Dendritic cell treated with granulocyte-macrophage colony-stimulating factor and Interleukin-4, amounts not matched to agents 40 ng/mL and 50 ng/mL, for 4 days (primary cell): ENCODE measurements at regions not wholly inside any gene's neighbourhood (a gene's known extent, or its start where the extent isn't known, plus 50 kb on each side); places are given as distances from the start of the nearest gene placed in this dataset.

Experiments
- H3K27ac Mint-ChIP-seq: one replicate; pipeline ENCODE4 v1.8.0; 2022; ENCODE audit warnings: mild to moderate bottlenecking, mixed read lengths
- H3K27me3 Mint-ChIP-seq: one replicate; pipeline ENCODE4 v1.8.0; 2022; ENCODE audit warnings: mild to moderate bottlenecking, mixed read lengths
- H3K36me3 Mint-ChIP-seq: one replicate; pipeline ENCODE4 v1.8.0; 2022; ENCODE audit warnings: low read depth, mixed read lengths
- H3K4me1 Mint-ChIP-seq: one replicate; pipeline ENCODE4 v1.8.0; 2022; ENCODE audit warnings: low read depth, mixed read lengths
- H3K4me3 Mint-ChIP-seq: one replicate; pipeline ENCODE4 v1.8.0; 2022; ENCODE audit warnings: mild to moderate bottlenecking, moderate library complexity, mixed read lengths
- H3K9me3 Mint-ChIP-seq: one replicate; pipeline ENCODE4 v1.8.0; 2022; ENCODE audit warnings: mixed read lengths
- intact Hi-C: fragments of 100-400 bp; cut with micrococcal nuclease; formaldehyde crosslinking; loops from one replicate; pipeline ENCODE4 v1.15.0; 2022

- Mint-ChIP-seq H3K36me3 (no peaks in the 10 kb centered on the region), H3K4me3 (no peak overlapping the region), H3K27me3 (no peaks in the 10 kb centered on the region), H3K9me3 (no peaks in the 10 kb centered on the region), H3K27ac (no peak overlapping the region), H3K4me1 (no peaks in the 10 kb centered on the region)
- intact Hi-C loops: no loop called here
Measured at GRCh38 chr22:48310289-48310688, 1517.4 kb downstream of the BRD1 start.

- Mint-ChIP-seq H3K27ac (no peak overlapping the region), H3K9me3 (no peaks in the 10 kb centered on the region), H3K27me3 (no peaks in the 10 kb centered on the region), H3K4me1 (no peaks in the 10 kb centered on the region), H3K4me3 (no peak overlapping the region), H3K36me3 (no peaks in the 10 kb centered on the region)
- intact Hi-C loops: no loop called here
Measured at GRCh38 chr22:48309836-48310235, 1517.8 kb downstream of the BRD1 start.

GRCh38 chr22:48309115-48309705 lies 1518.5 kb downstream of the BRD1 start:
- no peaks in the 10 kb centered on the region for H3K9me3 Mint-ChIP-seq
- H3K27ac Mint-ChIP-seq: no peak overlapping the region
- no peaks in the 10 kb centered on the region for H3K27me3 Mint-ChIP-seq
- H3K4me1 Mint-ChIP-seq: no peaks in the 10 kb centered on the region
- H3K36me3 Mint-ChIP-seq: no peaks in the 10 kb centered on the region
- intact Hi-C loops: no loop called here
- no peak overlapping the region for H3K4me3 Mint-ChIP-seq

- Mint-ChIP-seq H3K27ac (no peak overlapping the region), H3K27me3 (no peaks in the 10 kb centered on the region), H3K36me3 (no peaks in the 10 kb centered on the region), H3K4me1 (no peaks in the 10 kb centered on the region), H3K9me3 (no peaks in the 10 kb centered on the region), H3K4me3 (no peak overlapping the region)
- intact Hi-C loops: no loop called here
Measured at GRCh38 chr22:48307931-48308330, 1519.7 kb downstream of the BRD1 start.

- Mint-ChIP-seq H3K9me3 (no peaks in the 10 kb centered on the region), H3K27me3 (no peaks in the 10 kb centered on the region), H3K4me1 (no peaks in the 10 kb centered on the region), H3K36me3 (no peaks in the 10 kb centered on the region), H3K4me3 (no peak overlapping the region), H3K27ac (no peak overlapping the region)
- intact Hi-C loops: no loop called here
Measured at GRCh38 chr22:48306785-48307510, 1520.7 kb downstream of the BRD1 start.

GRCh38 chr22:48306284-48306683 lies 1521.4 kb downstream of the BRD1 start:
- intact Hi-C loops: no loop called here
- H3K27me3 Mint-ChIP-seq: no peaks in the 10 kb centered on the region
- H3K4me3 Mint-ChIP-seq: no peak overlapping the region
- no peaks in the 10 kb centered on the region for H3K9me3 Mint-ChIP-seq
- H3K4me1 Mint-ChIP-seq: no peaks in the 10 kb centered on the region
- H3K36me3 Mint-ChIP-seq: no peaks in the 10 kb centered on the region
- H3K27ac Mint-ChIP-seq: no peak overlapping the region

- Mint-ChIP-seq H3K4me3 (no peak overlapping the region), H3K9me3 (no peaks in the 10 kb centered on the region), H3K36me3 (no peaks in the 10 kb centered on the region), H3K27me3 (no peaks in the 10 kb centered on the region), H3K4me1 (no peaks in the 10 kb centered on the region), H3K27ac (no peak overlapping the region)
- intact Hi-C loops: no loop called here
Measured at GRCh38 chr22:48305726-48306235, 1521.9 kb downstream of the BRD1 start.

GRCh38 chr22:48303369-48303725 lies 1524.3 kb downstream of the BRD1 start:
- no peaks in the 10 kb centered on the region for H3K36me3 Mint-ChIP-seq
- H3K27ac Mint-ChIP-seq: no peak overlapping the region
- H3K4me3 Mint-ChIP-seq: no peak overlapping the region
- H3K4me1 Mint-ChIP-seq: no peaks in the 10 kb centered on the region
- H3K27me3 Mint-ChIP-seq: no peaks in the 10 kb centered on the region
- no peaks in the 10 kb centered on the region for H3K9me3 Mint-ChIP-seq
- intact Hi-C loops: no loop called here

GRCh38 chr22:48302657-48303368 lies 1524.9 kb downstream of the BRD1 start:
- no peak overlapping the region for H3K4me3 Mint-ChIP-seq
- no peak overlapping the region for H3K27ac Mint-ChIP-seq
- H3K9me3 Mint-ChIP-seq: no peaks in the 10 kb centered on the region
- no peaks in the 10 kb centered on the region for H3K36me3 Mint-ChIP-seq
- intact Hi-C loops: no loop called here
- H3K27me3 Mint-ChIP-seq: no peaks in the 10 kb centered on the region
- H3K4me1 Mint-ChIP-seq: no peaks in the 10 kb centered on the region

- intact Hi-C loops: no loop called here
- no peaks in the 10 kb centered on the region for H3K9me3 Mint-ChIP-seq
- H3K36me3 Mint-ChIP-seq: no peaks in the 10 kb centered on the region
- H3K4me1 Mint-ChIP-seq: no peaks in the 10 kb centered on the region
- H3K4me3 Mint-ChIP-seq: no peak overlapping the region
- no peak overlapping the region for H3K27ac Mint-ChIP-seq
- no peaks in the 10 kb centered on the region for H3K27me3 Mint-ChIP-seq
Measured at GRCh38 chr22:48301908-48302307, 1525.8 kb downstream of the BRD1 start.

- Mint-ChIP-seq H3K27ac (no peak overlapping the region), H3K9me3 (no peaks in the 10 kb centered on the region), H3K4me1 (no peaks in the 10 kb centered on the region), H3K4me3 (no peak overlapping the region), H3K36me3 (no peaks in the 10 kb centered on the region), H3K27me3 (no peaks in the 10 kb centered on the region)
- intact Hi-C loops: no loop called here
Measured at GRCh38 chr22:48301421-48301820, 1526.3 kb downstream of the BRD1 start.

- intact Hi-C loops: no loop called here
- Mint-ChIP-seq H3K9me3 (no peaks in the 10 kb centered on the region), H3K4me1 (no peaks in the 10 kb centered on the region), H3K4me3 (no peak overlapping the region), H3K27ac (no peak overlapping the region), H3K36me3 (no peaks in the 10 kb centered on the region), H3K27me3 (no peaks in the 10 kb centered on the region)
Measured at GRCh38 chr22:48300877-48301276, 1526.8 kb downstream of the BRD1 start.

- H3K27me3 Mint-ChIP-seq: no peaks in the 10 kb centered on the region
- no peaks in the 10 kb centered on the region for H3K36me3 Mint-ChIP-seq
- H3K4me1 Mint-ChIP-seq: no peaks in the 10 kb centered on the region
- no peak overlapping the region for H3K27ac Mint-ChIP-seq
- no peaks in the 10 kb centered on the region for H3K9me3 Mint-ChIP-seq
- intact Hi-C loops: no loop called here
- H3K4me3 Mint-ChIP-seq: no peak overlapping the region
Measured at GRCh38 chr22:48299801-48300200, 1527.9 kb downstream of the BRD1 start.

GRCh38 chr22:48299124-48299523 lies 1528.5 kb downstream of the BRD1 start:
- no peak overlapping the region for H3K4me3 Mint-ChIP-seq
- H3K27me3 Mint-ChIP-seq: no peaks in the 10 kb centered on the region
- H3K27ac Mint-ChIP-seq: no peak overlapping the region
- H3K9me3 Mint-ChIP-seq: no peaks in the 10 kb centered on the region
- H3K4me1 Mint-ChIP-seq: no peaks in the 10 kb centered on the region
- H3K36me3 Mint-ChIP-seq: no peaks in the 10 kb centered on the region
- intact Hi-C loops: no loop called here
